Bone marrow (tissue), 2 donors: ENCODE measurements at regions not wholly inside any gene's neighbourhood (a gene's known extent, or its start where the extent isn't known, plus 50 kb on each side); places are given as distances from the start of the nearest gene placed in this dataset.
A peak's percentile ranks its signal among the peaks of the same experiment; 100 is the strongest.

Experiments
- DNase-seq, 2 donors: peaks; one replicate each; lab custom pipeline; 2025; lab: John Stamatoyannopoulos, UW

- no peak for DNase-seq
These were observed 128.7 kb upstream of the ATP6AP2 start for GRCh38 chrX:40452031-40452430.

- no peak for DNase-seq
These were observed 130.6 kb upstream of the ATP6AP2 start for GRCh38 chrX:40449956-40450706.

- no peak for DNase-seq
These were observed 131.4 kb upstream of the ATP6AP2 start for GRCh38 chrX:40449396-40449795.

GRCh38 chrX:40448793-40449192 lies 132.0 kb upstream of the ATP6AP2 start:
- DNase-seq: no peak

- DNase-seq: no peak
These were observed 133.8 kb upstream of the ATP6AP2 start for GRCh38 chrX:40446921-40447320.

- DNase-seq: no peak
These were observed 135.1 kb upstream of the ATP6AP2 start for GRCh38 chrX:40445691-40446090.

- DNase-seq: no peak
These were observed 135.8 kb upstream of the ATP6AP2 start for GRCh38 chrX:40444798-40445496.

GRCh38 chrX:40444133-40444532 lies 136.6 kb upstream of the ATP6AP2 start:
- no peak for DNase-seq

- no peak for DNase-seq
These were observed 139.9 kb upstream of the ATP6AP2 start for GRCh38 chrX:40440866-40441265.

GRCh38 chrX:40439625-40440532 lies 140.9 kb upstream of the ATP6AP2 start:
- peak in 1 of 2 donors; percentile 2 for DNase-seq

- DNase-seq: no peak
These were observed 143.4 kb upstream of the ATP6AP2 start for GRCh38 chrX:40437348-40437747.

- DNase-seq: peak in 1 of 2 donors; percentile 25
These were observed 145.8 kb upstream of the ATP6AP2 start for GRCh38 chrX:40434947-40435346.

GRCh38 chrX:40434443-40434842 lies 146.3 kb upstream of the ATP6AP2 start:
- DNase-seq: no peak

GRCh38 chrX:40433160-40433559 lies 147.6 kb upstream of the ATP6AP2 start:
- DNase-seq: no peak

- DNase-seq: no peak
These were observed 156.5 kb upstream of the ATP6AP2 start for GRCh38 chrX:40424259-40424658.

GRCh38 chrX:40423299-40423698 lies 157.5 kb upstream of the ATP6AP2 start:
- DNase-seq: no peak

GRCh38 chrX:40422021-40422420 lies 158.7 kb upstream of the ATP6AP2 start:
- DNase-seq: no peak

GRCh38 chrX:40420899-40421729 lies 159.7 kb upstream of the ATP6AP2 start:
- no peak for DNase-seq

- no peak for DNase-seq
These were observed 162.0 kb upstream of the ATP6AP2 start for GRCh38 chrX:40418813-40419195.

- DNase-seq: no peak
These were observed 162.5 kb upstream of the ATP6AP2 start for GRCh38 chrX:40418146-40418812.

- DNase-seq: no peak
These were observed 165.1 kb upstream of the ATP6AP2 start for GRCh38 chrX:40415675-40416074.
